SJSA1 (cell line): ENCODE measurements at regions not wholly inside any gene's neighbourhood (a gene's known extent, or its start where the extent isn't known, plus 50 kb on each side); places are given as distances from the start of the nearest gene placed in this dataset.
"Not testable (repeated sequence)": the region's sequence is repeated elsewhere in the genome, so short reads cannot be mapped to it uniquely, and the experiment has no call there.

Experiments used
- DNase-seq, 2 experiments: peaks; one replicate each; pipeline ENCODE4 v3.0.0-alpha.2; 2015 to 2020; ENCODE audit warnings: low spot score in 2 of 2, low read depth in 1 of 2
- H3K27ac ChIP-seq: fragments of 250-450 bp; sonication (Bioruptor Pico); 2 replicates; pipeline ENCODE4 v1.5.1; 2020; ENCODE audit warnings: mild to moderate bottlenecking, moderate library complexity
- H3K27me3 ChIP-seq: fragments of 250-450 bp; sonication (Bioruptor Pico); replicated peaks from 2 replicates; pipeline ENCODE4 v1.5.1; 2020; ENCODE audit warnings: mild to moderate bottlenecking, moderate library complexity
- H3K36me3 ChIP-seq: fragments of 250-450 bp; sonication (Bioruptor Pico); 2 replicates; pipeline ENCODE4 v1.5.1; 2020; ENCODE audit warnings: mild to moderate bottlenecking
- H3K4me1 ChIP-seq: fragments of 250-450 bp; sonication (Bioruptor Pico); replicated peaks from 2 replicates; pipeline ENCODE4 v1.6.1; 2021; ENCODE audit warnings: mild to moderate bottlenecking
- H3K4me3 ChIP-seq: fragments of 250-450 bp; sonication (Bioruptor Pico); 2 replicates; pipeline ENCODE4 v1.5.1; 2020; ENCODE audit warnings: mild to moderate bottlenecking
- H3K9me3 ChIP-seq: fragments of 250-450 bp; sonication (Bioruptor Pico); replicated peaks from 2 replicates; pipeline ENCODE4 v1.5.1; 2020; ENCODE audit warnings: mild to moderate bottlenecking

DNA sequence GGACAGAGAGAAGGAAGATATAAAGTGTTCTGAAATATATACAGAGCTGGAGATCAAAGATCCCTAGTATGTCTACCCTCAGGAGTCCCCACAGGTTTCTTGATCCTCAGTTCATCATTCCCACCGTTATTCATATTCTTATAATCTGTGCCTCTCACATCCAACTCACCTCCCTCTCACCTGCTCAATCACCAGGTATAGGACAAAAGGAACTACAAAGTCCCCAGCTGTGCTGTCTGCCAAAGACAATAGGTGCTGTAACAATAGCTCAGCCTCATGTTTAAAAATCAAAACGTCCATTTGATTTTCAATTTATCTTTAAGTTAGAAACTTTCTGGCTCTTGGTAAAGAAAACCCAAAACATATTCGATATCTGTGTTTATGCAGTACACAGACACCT lies 121.1 kb upstream of the PKN2 start:
- H3K4me1 ChIP-seq = no peaks in the 10 kb centered on the region
- no peak overlapping the region for H3K4me3 ChIP-seq
- no peaks in the 10 kb centered on the region for H3K9me3 ChIP-seq
- H3K27ac ChIP-seq = no peak overlapping the region
- no peaks in the 10 kb centered on the region for H3K36me3 ChIP-seq
- DNase-seq = no peak
- H3K27me3 ChIP-seq = no peaks in the 10 kb centered on the region; the same call in 1 of the 2 replicates

DNA sequence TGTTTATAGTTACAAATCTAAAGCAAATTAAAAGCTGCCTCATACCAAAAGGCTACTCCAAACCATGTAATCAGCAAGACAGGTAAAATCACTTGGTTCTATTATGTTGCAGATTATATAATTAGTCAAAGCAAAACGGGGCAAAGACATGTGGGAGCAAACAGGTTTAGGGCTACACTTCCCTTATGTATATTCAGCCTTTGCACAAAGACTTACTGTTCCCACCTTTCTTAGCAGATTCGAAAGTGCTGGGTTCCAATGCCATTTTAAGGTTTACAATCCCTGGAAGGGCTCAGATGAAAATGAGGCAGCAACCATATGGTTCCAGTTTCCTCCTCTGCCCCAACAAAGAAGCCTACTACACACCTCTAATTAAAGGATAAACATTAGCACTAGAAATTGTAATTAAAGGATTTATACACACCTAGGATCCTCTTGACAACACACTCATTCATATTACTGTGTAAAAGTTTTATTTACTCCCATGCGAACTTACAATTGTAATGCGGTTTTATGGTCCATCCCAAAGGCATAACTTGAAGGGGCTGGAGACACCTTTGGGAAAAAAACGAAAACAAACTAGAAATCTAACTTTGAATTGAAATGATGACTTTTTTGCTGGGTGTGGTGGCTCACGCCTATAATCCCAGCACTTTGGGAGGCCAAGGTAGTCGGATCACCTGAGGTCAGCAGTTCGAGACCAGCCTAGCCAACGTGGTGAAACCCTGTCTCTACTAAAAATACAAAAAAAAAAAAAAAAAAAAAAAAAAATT lies 117.3 kb upstream of the PKN2 start:
- Histone ChIP-seq H3K27me3 (peaks cover 5% of the 10 kb centered on the region; the same call in 1 of the 2 replicates), H3K36me3 (no peaks in the 10 kb centered on the region), H3K9me3 (no peaks in the 10 kb centered on the region)

DNA sequence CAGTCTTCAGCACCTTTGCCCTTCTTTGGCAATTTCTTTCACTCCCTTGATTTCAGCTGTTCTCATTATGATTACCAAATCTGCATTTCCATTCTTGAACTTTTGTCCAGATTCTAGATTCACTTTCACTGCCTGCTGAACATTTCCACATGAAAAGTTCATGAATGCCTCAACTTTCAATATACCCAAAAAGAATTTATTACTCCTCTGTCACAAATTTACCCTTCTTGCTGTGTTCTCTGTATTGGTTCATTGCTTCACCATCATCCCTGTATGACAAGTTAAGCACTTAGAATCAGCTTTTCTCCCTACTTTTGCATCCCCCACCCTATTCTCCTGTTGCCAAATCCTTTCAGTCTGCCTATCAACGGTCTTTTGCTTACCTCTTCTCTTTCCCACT lies 112.6 kb upstream of the PKN2 start:
- H3K27me3 ChIP-seq = 0 out of 2 replicates have a peak, but pooled peaks cover 5% of the 10 kb centered on the region
- H3K9me3 ChIP-seq = no peaks in the 10 kb centered on the region
- H3K4me3 ChIP-seq = no peak overlapping the region
- H3K4me1 ChIP-seq = no peaks in the 10 kb centered on the region
- no peaks in the 10 kb centered on the region for H3K36me3 ChIP-seq
- H3K27ac ChIP-seq = no peak overlapping the region
- no peak for DNase-seq

More for the DNA sequence above, 117.3 kb upstream of the PKN2 start:
- DNase-seq = no peak
- no peak overlapping the region for H3K4me3 ChIP-seq
- H3K27ac ChIP-seq = no peak overlapping the region
- no peaks in the 10 kb centered on the region for H3K4me1 ChIP-seq

DNA sequence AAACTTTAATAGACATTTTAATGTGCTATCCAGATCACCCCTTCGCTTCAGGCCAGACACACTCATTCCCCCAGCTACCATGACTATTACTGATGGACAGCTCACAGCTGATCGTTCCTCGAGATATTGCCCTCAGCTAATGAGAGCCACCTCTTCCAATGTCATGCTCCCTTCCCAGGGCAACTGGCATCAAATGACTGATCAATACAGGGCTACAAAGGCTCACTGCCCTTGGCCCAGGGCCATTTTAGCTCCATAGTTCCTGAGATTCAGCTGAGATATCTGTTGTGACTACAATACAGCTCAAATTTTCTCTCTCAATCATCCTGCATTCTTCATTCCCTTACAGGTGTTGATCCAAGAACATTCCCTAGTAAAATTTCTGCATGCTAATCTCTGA lies 104.5 kb upstream of the PKN2 start:
- H3K9me3 ChIP-seq = no peaks in the 10 kb centered on the region
- H3K36me3 ChIP-seq = no peaks in the 10 kb centered on the region
- H3K27ac ChIP-seq = no peak overlapping the region
- no peaks in the 10 kb centered on the region for H3K4me1 ChIP-seq
- H3K27me3 ChIP-seq = no peaks in the 10 kb centered on the region
- H3K4me3 ChIP-seq = no peak overlapping the region
- DNase-seq = no peak

DNA sequence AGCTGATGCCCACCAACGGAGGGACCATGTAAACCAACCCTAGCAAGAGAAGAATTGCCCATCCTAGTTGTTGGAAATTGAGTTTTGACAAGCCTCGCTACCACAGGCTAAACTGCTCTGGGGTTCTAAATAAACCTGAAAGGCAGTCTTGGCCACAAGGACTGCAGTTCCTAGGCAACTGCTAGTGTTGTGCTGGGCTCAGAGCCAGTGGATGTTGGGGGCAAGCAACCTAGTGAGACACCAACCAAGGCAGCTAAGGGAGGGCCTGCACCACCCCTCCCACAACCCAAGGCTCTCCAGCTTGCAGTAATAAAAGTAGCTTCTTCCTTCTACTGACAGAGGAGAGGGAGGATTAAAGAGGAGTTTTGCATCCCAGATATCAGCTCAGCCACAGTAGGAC lies 102.4 kb upstream of the PKN2 start:
- H3K9me3 ChIP-seq = no peaks in the 10 kb centered on the region
- no peak for DNase-seq
- H3K36me3 ChIP-seq = no peaks in the 10 kb centered on the region

DNA sequence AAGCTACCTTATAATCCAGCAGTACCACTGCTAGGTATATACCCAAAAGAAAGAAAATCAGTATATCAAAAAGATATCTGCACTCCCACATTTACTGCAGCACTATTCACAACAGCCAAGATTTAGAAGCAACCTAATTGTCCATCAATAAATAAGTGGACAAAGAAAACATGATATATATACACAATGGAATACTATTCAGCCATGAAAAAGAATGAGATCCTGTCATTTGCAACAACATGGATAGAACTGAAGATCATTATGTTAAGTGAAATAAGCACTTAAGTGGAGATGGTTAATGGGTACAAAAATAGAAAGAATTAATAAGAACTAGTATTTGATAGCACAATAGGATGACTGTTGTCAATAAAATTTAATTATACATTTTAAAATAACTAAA lies 90.7 kb upstream of the PKN2 start:
- Histone ChIP-seq H3K27ac (no peak overlapping the region), H3K9me3 (no peaks in the 10 kb centered on the region; the same call in 1 of the 2 replicates), H3K27me3 (no peaks in the 10 kb centered on the region), H3K4me1 (no peaks in the 10 kb centered on the region), H3K36me3 (no peaks in the 10 kb centered on the region), H3K4me3 (no peak overlapping the region)
- no peak for DNase-seq

More for the DNA sequence above, 102.4 kb upstream of the PKN2 start:
- no peaks in the 10 kb centered on the region for H3K4me1 ChIP-seq
- no peaks in the 10 kb centered on the region for H3K27me3 ChIP-seq
- H3K27ac ChIP-seq = no peak overlapping the region
- no peak overlapping the region for H3K4me3 ChIP-seq

DNA sequence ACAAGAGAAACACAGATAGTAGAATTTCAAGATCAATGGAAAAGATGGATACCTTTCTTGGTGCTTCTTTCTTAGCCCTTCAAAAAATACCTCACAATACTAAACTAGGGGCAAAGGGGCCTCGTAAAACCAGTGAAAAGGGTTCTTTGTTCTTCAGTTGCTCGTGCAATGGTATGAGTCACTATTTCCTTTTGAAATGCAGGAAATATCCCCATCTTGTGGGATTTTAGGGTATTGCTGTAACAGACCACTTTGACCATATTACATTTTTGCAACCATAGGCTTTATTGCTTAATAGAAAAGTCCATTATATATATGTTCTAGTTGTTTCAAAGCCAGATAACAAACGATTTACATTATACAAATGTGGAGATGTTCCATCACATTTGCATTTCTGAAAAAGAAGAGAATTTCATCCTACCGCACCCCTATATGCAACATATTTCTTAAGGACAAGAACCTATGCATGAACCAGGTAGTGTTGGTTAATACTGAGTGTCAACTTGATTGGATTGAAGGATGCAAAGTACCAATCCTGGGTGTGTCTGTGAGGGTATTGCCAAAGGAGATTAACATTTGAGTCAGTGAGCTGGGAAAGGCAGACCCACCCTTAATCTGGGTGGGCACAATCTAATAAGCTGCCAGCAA lies 88.6 kb upstream of the PKN2 start:
- Histone ChIP-seq H3K27me3 (no peaks in the 10 kb centered on the region), H3K4me1 (no peaks in the 10 kb centered on the region), H3K27ac (no peak overlapping the region), H3K9me3 (no peaks in the 10 kb centered on the region; the same call in 1 of the 2 replicates), H3K36me3 (no peaks in the 10 kb centered on the region), H3K4me3 (no peak overlapping the region)
- peak in 1 of 2 experiments; percentile 14 for DNase-seq

DNA sequence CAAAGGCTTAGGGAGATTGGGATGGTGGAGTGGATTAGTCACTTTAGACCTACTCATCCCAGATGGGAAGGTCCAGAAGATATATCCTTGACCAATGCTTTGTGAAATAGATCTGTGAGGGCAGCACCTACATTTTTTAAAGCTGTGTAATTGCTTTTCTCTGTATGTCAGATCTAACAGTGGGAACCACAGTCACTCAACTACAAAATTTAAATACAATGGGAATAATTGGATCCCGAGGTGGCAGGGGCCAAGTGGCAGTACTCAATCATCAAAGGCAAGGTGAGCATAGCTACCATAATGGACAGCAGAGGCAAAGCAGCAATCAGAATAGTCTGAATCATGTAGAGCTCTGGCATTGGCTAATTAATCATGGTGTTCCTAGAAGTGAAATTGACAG lies 86.1 kb upstream of the PKN2 start:
- H3K4me1 ChIP-seq, H3K36me3 ChIP-seq, H3K27me3 ChIP-seq, DNase-seq, H3K4me3 ChIP-seq, H3K9me3 ChIP-seq, H3K27ac ChIP-seq: not testable (repeated sequence)

DNA sequence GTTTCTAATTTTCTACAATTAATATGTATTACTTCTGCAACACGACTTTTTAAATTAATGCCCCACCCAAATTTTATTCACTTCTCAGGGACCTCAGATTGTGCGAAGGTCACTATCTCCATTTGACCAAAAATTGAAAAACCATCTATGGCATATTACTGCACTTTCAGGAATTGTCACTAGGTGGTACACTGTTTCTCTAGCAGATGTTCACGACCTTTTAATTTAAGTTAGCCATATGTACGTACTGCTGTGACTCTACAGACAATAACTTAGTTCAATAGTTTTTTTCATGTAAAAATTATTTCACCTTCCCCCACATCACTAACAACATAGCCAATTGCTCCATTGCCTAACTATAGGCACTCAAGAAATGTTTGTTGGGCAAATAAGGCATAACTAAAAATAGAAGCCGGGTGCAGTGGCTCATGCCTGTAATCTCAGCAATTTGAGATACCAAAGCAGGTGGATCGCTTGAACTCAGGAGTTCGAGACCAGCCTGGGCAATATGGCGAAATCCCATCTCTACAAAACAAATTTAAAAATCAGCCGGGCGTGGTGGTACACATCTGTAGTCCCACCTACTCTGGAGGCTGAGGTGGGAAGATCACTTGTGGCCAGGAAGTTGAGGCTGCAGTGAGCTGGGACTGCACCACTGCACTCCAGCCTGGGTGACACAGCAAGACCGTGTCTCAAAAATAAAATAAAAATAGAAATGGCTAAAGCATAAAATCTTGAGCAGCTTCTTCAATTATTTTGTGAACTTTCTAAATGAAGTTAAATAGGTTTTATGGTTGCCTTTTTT lies 75.7 kb upstream of the PKN2 start:
- H3K9me3 ChIP-seq = no peaks in the 10 kb centered on the region
- H3K4me1 ChIP-seq = no peaks in the 10 kb centered on the region
- no peak overlapping the region for H3K4me3 ChIP-seq
- peak in 1 of 2 experiments; percentile 14 for DNase-seq
- no peak overlapping the region for H3K27ac ChIP-seq
- H3K27me3 ChIP-seq = no peaks in the 10 kb centered on the region
- no peaks in the 10 kb centered on the region for H3K36me3 ChIP-seq

DNA sequence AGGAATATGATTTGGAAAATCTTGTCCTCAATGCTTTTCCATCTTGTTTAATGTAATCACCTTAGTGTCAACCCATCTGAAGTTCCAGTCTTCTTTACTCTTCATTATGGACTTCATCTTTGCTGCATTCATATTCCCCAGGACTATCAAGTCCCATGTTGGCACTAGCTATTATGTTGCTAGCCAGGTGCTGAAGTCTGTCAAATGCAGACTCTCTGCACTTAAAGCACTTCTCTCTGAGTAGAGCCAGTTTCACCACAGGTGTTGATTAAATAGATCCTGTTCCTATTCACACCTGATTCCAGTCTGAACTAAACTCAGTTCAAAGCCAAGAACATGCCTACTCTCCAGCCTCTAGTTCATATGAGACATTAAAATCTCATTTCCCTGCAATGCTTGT lies 75.0 kb upstream of the PKN2 start:
- no peaks in the 10 kb centered on the region for H3K36me3 ChIP-seq
- DNase-seq = no peak
- H3K27ac ChIP-seq = no peak overlapping the region
- H3K9me3 ChIP-seq = no peaks in the 10 kb centered on the region
- H3K27me3 ChIP-seq = no peaks in the 10 kb centered on the region
- H3K4me1 ChIP-seq = no peaks in the 10 kb centered on the region
- no peak overlapping the region for H3K4me3 ChIP-seq

DNA sequence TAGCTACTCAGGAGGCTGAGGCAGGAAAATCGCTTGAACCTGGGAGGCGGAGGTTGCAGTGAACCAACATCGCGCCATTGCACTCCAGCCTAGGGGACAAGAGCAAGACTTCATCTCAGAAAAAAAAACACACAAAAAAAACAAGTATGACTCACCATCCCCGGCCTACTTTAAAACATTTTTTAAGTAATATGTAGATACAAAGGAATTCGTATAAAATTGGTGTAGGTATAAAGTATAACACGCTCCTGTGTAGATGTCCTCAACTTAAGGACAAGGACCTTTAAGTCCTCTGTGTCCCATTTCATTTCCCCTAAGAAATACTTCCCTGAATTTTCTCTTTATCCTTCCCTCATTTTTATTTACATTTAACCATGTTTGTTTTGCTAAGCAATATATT lies 73.4 kb upstream of the PKN2 start:
- H3K4me1 ChIP-seq = no peaks in the 10 kb centered on the region
- peak in 1 of 2 experiments; percentile 2 for DNase-seq
- H3K27me3 ChIP-seq = no peaks in the 10 kb centered on the region
- H3K4me3 ChIP-seq = no peak overlapping the region
- no peaks in the 10 kb centered on the region for H3K36me3 ChIP-seq
- no peaks in the 10 kb centered on the region for H3K9me3 ChIP-seq
- H3K27ac ChIP-seq = no peak overlapping the region

DNA sequence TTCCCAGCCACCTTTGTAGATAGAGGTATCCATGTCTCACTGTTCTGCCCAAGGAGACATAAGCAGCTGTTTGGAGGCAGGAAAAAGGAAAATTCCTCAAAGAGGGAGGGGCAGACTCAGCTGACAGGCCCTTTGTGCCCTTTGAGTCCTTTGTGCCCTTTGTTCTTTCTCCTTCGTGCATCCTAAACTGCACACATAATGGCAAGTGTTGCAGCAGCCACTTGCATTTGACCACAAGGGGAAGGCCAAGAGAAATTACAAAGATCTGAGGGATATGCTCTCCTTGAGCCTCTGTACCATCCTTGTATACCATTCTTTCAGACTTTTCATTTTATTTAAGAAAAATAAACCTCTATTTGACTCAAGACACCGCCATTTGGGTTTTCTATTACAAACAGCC lies 71.8 kb upstream of the PKN2 start:
- Histone ChIP-seq H3K36me3 (no peaks in the 10 kb centered on the region), H3K9me3 (no peaks in the 10 kb centered on the region), H3K27me3 (no peaks in the 10 kb centered on the region), H3K4me3 (no peak overlapping the region), H3K27ac (no peak overlapping the region), H3K4me1 (no peaks in the 10 kb centered on the region)
- no peak for DNase-seq

DNA sequence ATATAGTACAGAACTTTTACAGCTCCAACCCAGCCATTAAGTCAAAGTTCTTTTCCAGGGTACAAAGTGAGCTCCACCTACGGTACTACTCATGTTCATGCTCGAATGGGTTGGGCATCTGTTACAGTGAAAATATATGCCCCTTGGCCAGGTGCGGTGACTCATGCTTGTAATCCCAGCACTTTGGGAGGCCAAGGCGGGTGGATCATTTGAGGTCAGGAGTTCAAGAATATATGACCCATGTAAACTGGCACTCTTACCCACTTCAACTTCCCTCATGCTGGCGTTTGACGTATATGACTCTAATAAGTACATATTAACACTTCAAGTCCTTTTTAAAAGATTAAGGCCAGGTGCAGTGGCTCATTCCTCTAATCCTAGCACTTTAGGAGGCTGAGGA lies 71.3 kb upstream of the PKN2 start:
- Histone ChIP-seq H3K36me3 (no peaks in the 10 kb centered on the region), H3K4me3 (no peak overlapping the region), H3K9me3 (no peaks in the 10 kb centered on the region), H3K4me1 (no peaks in the 10 kb centered on the region), H3K27me3 (no peaks in the 10 kb centered on the region), H3K27ac (no peak overlapping the region)
- no peak for DNase-seq

DNA sequence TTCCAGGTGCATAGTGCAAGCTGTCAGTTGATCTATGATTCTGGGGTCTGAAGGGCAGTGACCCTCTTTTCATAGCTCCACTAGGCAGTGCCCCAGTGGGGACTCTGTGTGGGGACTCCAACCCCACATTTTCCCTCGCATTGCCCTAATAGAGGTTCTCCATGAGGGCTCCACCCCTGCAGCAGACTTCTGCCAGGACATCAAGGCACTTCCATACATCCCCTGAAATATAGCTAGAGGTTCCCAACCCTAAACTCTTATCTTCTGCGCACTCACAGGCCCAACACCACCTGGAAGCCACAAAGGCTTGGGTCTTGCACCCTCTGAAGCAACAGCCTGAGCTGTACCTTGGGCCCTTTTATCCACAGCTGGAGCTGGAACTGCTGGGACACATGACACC lies 65.7 kb upstream of the PKN2 start:
- Histone ChIP-seq H3K4me3 (no peak overlapping the region), H3K9me3 (peaks cover 10% of the 10 kb centered on the region), H3K27ac (no peak overlapping the region), H3K27me3 (no peaks in the 10 kb centered on the region), H3K4me1 (no peaks in the 10 kb centered on the region), H3K36me3 (no peaks in the 10 kb centered on the region)
- no peak for DNase-seq
